Right cardiac atrium (tissue), 5 donors: ENCODE measurements at regions not wholly inside any gene's neighbourhood (a gene's known extent, or its start where the extent isn't known, plus 50 kb on each side); places are given as distances from the start of the nearest gene placed in this dataset.

Source experiments
- ATAC-seq, 2 donors: fragments of 200-7000 bp; cut with Tn5 transposase; one replicate each; pipeline versions ENCODE4 v1.8.0 to v1.9.1; 2020; ENCODE audit warnings: moderate library complexity in 2 of 2, mild to moderate bottlenecking in 1 of 2
- DNase-seq, 3 donors: peaks; one replicate each; pipeline ENCODE4 v3.0.0-alpha.2; 2020
- H3K27ac ChIP-seq: one replicate; pipeline ENCODE4 v1.5.1; 2013; ENCODE audit warnings: mild to moderate bottlenecking, low read length, control low read depth, moderate library complexity
- H3K27me3 ChIP-seq: one replicate; pipeline ENCODE4 v1.6.1; 2013; ENCODE audit not compliant: control insufficient read depth, insufficient read depth
- H3K4me1 ChIP-seq: one replicate; pipeline ENCODE4 v1.6.1; 2013; ENCODE audit warnings: low read length; ENCODE audit not compliant: control insufficient read depth, insufficient read depth
- H3K4me3 ChIP-seq: one replicate; pipeline ENCODE4 v1.5.1; 2013; ENCODE audit warnings: low read length, control low read depth
- H3K9me3 ChIP-seq: one replicate; pipeline ENCODE4 v1.6.1; 2013; ENCODE audit warnings: low read length; ENCODE audit not compliant: control insufficient read depth
- WGBS: extraction: QIAGEN DNeasy Blood & Tissue Kit; methylation state at CpG from one replicate; pipeline ENCODE4 v1.1.7; 2013; 5-methylcytosine and 5-hydroxymethylcytosine counted together
- intact Hi-C, 4 donors: fragments of 100-400 bp; cut with DNase I; formaldehyde crosslinking; loops; one replicate each; pipeline versions ENCODE4 v1.11.0 to v1.14.0; 2022 to 2023
- donor health status: healthy with polysubstance abuse.
- donor health status: DM: no; HTN: yes; CAD: no.
- donor health status: DM: no; HTN: no; CAD: no.
- donor health status: DM: no; HTN: yes; CAD: no; lungs with severe emphysema.
- donor health status: DM: yes; HTN: yes; CAD: no.

DNA sequence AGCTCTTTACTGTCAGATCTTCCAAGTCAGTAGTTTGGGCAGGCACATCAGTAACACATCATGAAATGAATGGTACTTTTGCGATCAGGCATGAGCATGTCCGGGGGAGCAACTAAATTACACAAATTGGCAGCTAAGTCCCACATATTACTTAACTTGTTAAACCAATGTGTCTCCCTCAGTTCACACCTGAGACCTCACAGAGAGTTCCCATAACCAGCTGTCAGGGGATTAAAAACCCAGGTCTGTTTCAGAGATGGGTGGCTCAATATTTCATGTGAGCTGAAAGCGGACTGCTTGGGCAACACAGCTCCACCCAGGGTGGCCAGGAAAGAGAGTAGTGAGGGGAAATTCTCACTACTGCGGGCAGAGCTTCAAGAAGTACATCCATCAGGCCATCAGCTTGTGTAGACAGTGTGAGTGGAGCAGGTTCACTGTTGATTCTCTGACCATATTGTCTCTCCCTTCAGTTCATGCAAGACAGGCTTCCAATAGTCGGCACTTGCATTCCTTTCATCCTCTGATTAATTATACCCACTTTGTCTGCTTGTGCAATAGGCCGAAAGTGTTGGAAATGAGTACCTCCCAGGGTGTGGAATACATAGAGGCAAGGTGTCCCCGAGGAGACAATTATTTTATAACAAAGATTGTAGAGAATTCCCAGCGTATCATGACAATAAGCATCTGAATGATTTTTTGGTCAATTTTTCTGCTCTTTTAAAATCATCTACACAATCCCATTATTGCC lies 139.9 kb downstream of the PTGER3 start:
- intact Hi-C loops: no loop called here
- DNase-seq (no peak), ATAC-seq (no peak)
- Histone ChIP-seq H3K4me1 (no peaks in the 10 kb centered on the region), H3K9me3 (no peaks in the 10 kb centered on the region), H3K27ac (no peak overlapping the region), H3K27me3 (no peaks in the 10 kb centered on the region), H3K4me3 (no peak overlapping the region)
- WGBS: 88% methylated on average over 8 of the region's 8 CpGs

DNA sequence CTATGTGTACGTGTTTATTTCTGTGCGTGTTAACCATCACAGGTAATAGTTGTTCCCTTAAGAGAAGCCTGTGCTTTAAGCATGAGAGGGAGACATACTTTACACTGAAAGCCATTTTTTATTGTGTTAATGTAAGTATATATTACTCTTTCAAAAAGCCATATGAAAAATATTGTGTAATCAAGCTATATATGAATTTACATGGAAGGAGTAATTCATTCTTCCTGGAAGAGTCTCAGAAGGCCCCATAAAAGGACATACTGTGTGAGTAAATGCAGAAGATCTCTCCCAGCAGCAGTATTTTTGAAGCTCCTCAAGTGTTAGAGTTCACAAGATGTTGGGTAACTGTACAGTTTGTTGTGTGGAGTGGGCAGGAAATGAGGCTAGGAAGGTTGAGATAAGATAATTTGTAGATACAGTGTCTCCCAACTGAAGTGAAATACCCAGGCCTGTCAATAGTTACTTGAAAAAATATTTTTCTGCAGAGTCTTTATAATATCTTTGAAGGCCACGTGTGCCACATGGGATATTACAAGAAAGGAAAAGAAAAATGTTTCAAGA lies 138.3 kb downstream of the PTGER3 start:
- intact Hi-C loops: no loop called here
- no peak for ATAC-seq
- 74% methylated on average over 3 of the region's 3 CpGs for WGBS

DNA sequence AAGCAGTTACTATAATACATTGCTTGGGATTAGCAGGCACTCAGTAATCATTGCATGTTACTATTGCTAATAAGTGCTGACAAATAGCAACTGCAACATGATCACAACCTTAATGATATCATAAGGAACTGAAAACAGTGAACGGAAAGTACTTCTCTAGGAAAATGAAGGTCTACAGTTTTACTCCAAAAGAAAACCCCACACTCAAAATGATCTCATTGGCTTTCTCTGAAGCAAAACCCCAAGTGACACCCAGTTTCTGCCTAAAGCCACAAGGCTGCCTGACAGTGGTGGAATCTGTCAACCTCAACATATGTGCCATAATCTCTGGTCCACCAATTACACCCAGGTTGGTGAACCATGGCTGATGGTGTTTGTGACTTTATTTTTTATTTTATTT lies 137.6 kb downstream of the PTGER3 start:
- no peak for DNase-seq
- ATAC-seq: no peak
- Histone ChIP-seq H3K4me3 (no peak overlapping the region), H3K27ac (no peak overlapping the region), H3K9me3 (no peaks in the 10 kb centered on the region), H3K27me3 (no peaks in the 10 kb centered on the region), H3K4me1 (no peaks in the 10 kb centered on the region)
- 51% methylated on average over 1 of the region's 1 CpG for WGBS
- intact Hi-C loops: no loop called here

More for the DNA sequence above, 138.3 kb downstream of the PTGER3 start:
- Histone ChIP-seq H3K4me3 (no peak overlapping the region), H3K4me1 (no peaks in the 10 kb centered on the region), H3K9me3 (no peaks in the 10 kb centered on the region), H3K27me3 (no peaks in the 10 kb centered on the region), H3K27ac (no peak overlapping the region)
- no peak for DNase-seq

DNA sequence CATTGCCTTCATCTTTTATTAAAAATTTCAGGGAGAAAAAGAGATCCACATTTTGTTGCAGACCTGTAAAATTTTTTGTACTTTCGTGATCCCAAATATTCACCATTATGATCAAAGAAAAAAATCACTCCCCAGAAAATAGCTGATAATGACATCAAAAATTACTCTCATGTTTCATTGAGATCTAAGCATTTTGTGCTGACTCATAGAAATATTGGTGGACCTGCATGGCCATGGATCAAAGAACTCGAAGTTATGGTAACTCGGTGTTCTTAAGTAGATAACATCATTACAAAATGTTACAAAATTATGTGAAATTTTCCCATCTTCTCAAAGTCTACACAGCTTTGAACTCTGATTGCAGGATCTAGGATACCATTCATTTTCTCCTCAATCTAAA lies 135.8 kb downstream of the PTGER3 start:
- Histone ChIP-seq H3K9me3 (no peaks in the 10 kb centered on the region), H3K4me1 (no peaks in the 10 kb centered on the region), H3K4me3 (no peak overlapping the region), H3K27me3 (no peaks in the 10 kb centered on the region), H3K27ac (no peak overlapping the region)
- DNase-seq (no peak), ATAC-seq (no peak)
- WGBS: 87% methylated on average over 3 of the region's 3 CpGs
- intact Hi-C loops: no loop called here

DNA sequence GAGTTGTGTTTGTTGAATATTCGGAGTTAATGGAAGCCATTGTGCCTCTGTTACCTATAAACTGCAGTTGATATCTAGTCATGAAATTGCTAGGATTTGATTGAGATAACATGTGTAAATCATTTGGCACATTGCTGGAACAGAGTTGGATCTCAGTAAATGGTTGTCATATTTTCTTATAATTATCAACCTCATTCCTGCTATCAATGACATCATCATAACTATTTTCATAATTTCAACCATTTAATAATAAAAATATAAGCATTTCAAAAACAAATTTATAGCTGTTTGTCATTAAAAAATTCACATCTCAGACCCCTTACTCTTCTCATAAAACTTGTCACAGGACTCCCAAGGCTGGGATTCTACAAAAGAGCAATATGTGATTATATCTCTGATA lies 133.4 kb downstream of the PTGER3 start:
- WGBS: 97% methylated on average over 1 of the region's 1 CpG
- Histone ChIP-seq H3K9me3 (no peaks in the 10 kb centered on the region), H3K4me3 (no peak overlapping the region), H3K27ac (no peak overlapping the region), H3K27me3 (no peaks in the 10 kb centered on the region), H3K4me1 (no peaks in the 10 kb centered on the region)
- DNase-seq (no peak), ATAC-seq (no peak)
- intact Hi-C loops: no loop called here

DNA sequence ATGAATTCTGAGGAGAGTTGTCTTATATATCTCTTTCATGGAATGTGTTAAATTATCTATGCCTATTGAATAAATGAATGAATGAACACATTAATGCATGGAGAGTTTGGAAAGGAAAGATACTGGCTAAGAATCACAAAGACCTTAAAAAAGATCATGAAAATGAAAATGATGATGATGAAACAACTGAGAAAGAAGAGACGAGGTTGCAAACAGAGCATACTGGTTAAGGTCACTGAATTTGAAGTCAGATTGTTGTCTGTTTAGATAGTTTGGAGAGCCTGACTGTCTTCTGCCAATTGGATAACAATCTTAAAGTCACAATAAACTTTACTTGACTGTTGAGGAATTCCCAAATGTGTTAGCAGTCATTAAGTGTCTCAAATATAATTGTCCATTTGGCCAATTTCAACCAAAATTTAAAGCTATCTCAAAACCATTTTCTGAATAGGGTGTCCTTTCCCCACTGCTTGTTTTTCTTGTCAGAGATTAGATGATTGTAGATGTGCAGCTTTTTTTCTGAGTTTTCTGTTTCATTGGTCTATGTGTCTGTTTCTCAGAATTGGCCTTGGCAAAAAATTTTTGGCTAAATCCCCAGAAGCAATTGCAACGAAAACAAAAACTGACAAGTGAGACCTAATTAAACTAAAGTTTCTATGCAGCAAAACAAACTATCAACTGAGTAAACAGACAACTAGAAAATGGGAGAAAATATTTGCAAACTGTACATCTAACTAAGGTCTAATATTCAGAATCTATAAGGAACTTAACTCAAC lies 132.2 kb downstream of the PTGER3 start:
- intact Hi-C loops: no loop called here
- Histone ChIP-seq H3K9me3 (no peaks in the 10 kb centered on the region), H3K4me1 (no peaks in the 10 kb centered on the region), H3K4me3 (no peak overlapping the region), H3K27ac (no peak overlapping the region), H3K27me3 (no peaks in the 10 kb centered on the region)
- WGBS: 35% methylated on average over 2 of the region's 2 CpGs
- no peak for ATAC-seq
- DNase-seq: no peak

DNA sequence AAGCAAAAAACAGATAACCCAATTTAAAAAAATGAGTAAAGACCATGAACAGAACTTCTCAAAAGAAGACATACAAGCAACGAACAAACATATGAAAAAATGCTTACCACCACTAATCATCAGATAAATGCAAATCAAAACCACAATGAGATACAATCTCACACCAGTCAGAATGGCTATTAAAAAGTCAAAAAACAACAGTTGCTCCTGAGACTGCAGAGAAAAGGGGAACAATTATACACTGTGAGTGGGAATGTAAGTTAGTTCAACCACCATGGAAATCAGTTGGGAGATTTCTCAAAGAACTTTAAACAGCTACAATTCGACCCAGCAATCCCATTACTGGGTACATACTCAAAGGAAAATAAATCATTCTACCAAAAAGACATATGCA lies 131.6 kb downstream of the PTGER3 start:
- H3K9me3 ChIP-seq: no peaks in the 10 kb centered on the region
- ATAC-seq: no peak

DNA sequence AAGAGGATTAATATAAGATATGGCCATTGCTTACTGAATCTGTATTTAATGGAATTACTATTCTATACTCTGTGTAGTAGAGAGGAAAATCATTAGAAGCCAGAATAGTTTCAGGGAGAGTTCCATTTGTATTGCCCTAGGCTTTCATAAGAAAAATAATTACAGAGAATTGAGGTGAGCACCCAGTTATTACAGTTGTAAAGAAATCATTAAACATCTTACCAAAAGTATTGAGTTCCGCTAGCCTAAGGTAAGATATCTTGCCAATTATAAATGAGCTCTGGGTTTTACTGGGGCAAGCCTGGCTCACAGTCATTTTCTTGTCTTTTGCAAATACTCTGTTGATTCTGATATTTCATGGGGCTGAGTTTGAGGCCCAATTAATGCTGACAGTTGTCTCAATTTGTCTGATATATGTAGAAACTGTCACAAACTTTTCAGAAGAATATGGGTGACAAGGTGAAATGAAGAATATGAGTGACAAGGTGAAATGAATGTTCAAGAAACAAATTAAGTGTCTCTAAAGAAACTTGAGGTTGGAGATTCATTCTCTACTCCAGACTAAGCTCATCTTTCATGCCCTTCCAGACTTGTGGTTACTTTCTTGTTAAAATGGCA lies 127.8 kb downstream of the PTGER3 start:
- H3K27ac ChIP-seq: no peak overlapping the region
- intact Hi-C loops: no loop called here
- H3K4me1 ChIP-seq: no peaks in the 10 kb centered on the region
- ATAC-seq (no peak), DNase-seq (no peak)
- no peaks in the 10 kb centered on the region for H3K27me3 ChIP-seq
- 95% methylated on average over 1 of the region's 1 CpG for WGBS
- H3K9me3 ChIP-seq: no peaks in the 10 kb centered on the region
- no peak overlapping the region for H3K4me3 ChIP-seq

More for the DNA sequence above, 131.6 kb downstream of the PTGER3 start:
- H3K27me3 ChIP-seq: no peaks in the 10 kb centered on the region
- H3K4me1 ChIP-seq: no peaks in the 10 kb centered on the region
- no peak overlapping the region for H3K4me3 ChIP-seq
- no peak for DNase-seq
- no peak overlapping the region for H3K27ac ChIP-seq
- 41% methylated on average over 2 of the region's 2 CpGs for WGBS
- intact Hi-C loops: no loop called here
